Muscle layer of duodenum (tissue), 2 donors: ENCODE measurements at regions not wholly inside any gene's neighbourhood (a gene's known extent, or its start where the extent isn't known, plus 50 kb on each side); places are given as distances from the start of the nearest gene placed in this dataset.
A peak's percentile ranks its signal among the peaks of the same experiment; 100 is the strongest.

Experiments used
- H3K27ac ChIP-seq: one replicate; pipeline ENCODE4 v1.7.0; 2013; ENCODE audit warnings: mild to moderate bottlenecking, low read length
- H3K27me3 ChIP-seq: one replicate; pipeline ENCODE4 v1.7.0; 2013; ENCODE audit warnings: low read depth, mild to moderate bottlenecking, control low read depth, low read length
- H3K36me3 ChIP-seq, 2 donors: one replicate each; pipeline ENCODE4 v1.7.0; 2013; ENCODE audit warnings: low read length in 2 of 2, control low read depth in 1 of 2, mild to moderate bottlenecking in 1 of 2; ENCODE audit not compliant: insufficient read depth in 2 of 2, control insufficient read depth in 1 of 2
- H3K4me1 ChIP-seq, 2 donors: one replicate each; pipeline ENCODE4 v1.7.0; 2013; ENCODE audit warnings: low read length in 2 of 2, mild to moderate bottlenecking in 2 of 2, control low read depth in 1 of 2, moderate library complexity in 1 of 2; ENCODE audit not compliant: insufficient read depth in 2 of 2, control insufficient read depth in 1 of 2
- H3K4me3 ChIP-seq, 2 donors: one replicate each; pipeline ENCODE4 v1.7.0; 2013; ENCODE audit warnings: low read length in 2 of 2, low read depth in 1 of 2, mild to moderate bottlenecking in 1 of 2
- H3K9me3 ChIP-seq, 2 donors: one replicate each; pipeline ENCODE4 v1.7.0; 2013; ENCODE audit warnings: low read length in 2 of 2, control low read depth in 1 of 2, mild to moderate bottlenecking in 1 of 2; ENCODE audit not compliant: control insufficient read depth in 1 of 2
- donor health status: healthy.

GRCh38 chr11:43545610-43546009 is 134.9 kb upstream of the HSD17B12 start:
- Histone ChIP-seq H3K9me3 (no peaks in the 10 kb centered on the region), H3K36me3 (no peaks in the 10 kb centered on the region), H3K4me1 (no peaks in the 10 kb centered on the region), H3K4me3 (no peak overlapping the region), H3K27ac (no peak overlapping the region), H3K27me3 (peaks cover 5% of the 10 kb centered on the region)

GRCh38 chr11:43546561-43547429 is 133.7 kb upstream of the HSD17B12 start:
- Histone ChIP-seq H3K4me3 (peak overlapping the region in 1 of 2 donors; percentile 12), H3K4me1 (no peaks in the 10 kb centered on the region), H3K9me3 (no peaks in the 10 kb centered on the region), H3K27ac (no peak overlapping the region), H3K36me3 (no peaks in the 10 kb centered on the region), H3K27me3 (peaks cover 5% of the 10 kb centered on the region)

- H3K27me3 ChIP-seq: peaks cover 5% of the 10 kb centered on the region
- H3K36me3 ChIP-seq: no peaks in the 10 kb centered on the region
- no peak overlapping the region for H3K27ac ChIP-seq
- H3K4me1 ChIP-seq: no peaks in the 10 kb centered on the region
- no peaks in the 10 kb centered on the region for H3K9me3 ChIP-seq
- H3K4me3 ChIP-seq: peak overlapping the region in 1 of 2 donors; percentile 12
Observed at GRCh38 chr11:43547430-43547831, 133.1 kb upstream of the HSD17B12 start.

GRCh38 chr11:43547889-43548381 is 132.6 kb upstream of the HSD17B12 start:
- H3K4me3 ChIP-seq: peak overlapping the region in 1 of 2 donors; percentile 12
- H3K27ac ChIP-seq: no peak overlapping the region
- H3K4me1 ChIP-seq: no peaks in the 10 kb centered on the region
- peaks cover 5% of the 10 kb centered on the region for H3K27me3 ChIP-seq
- H3K9me3 ChIP-seq: no peaks in the 10 kb centered on the region
- no peaks in the 10 kb centered on the region for H3K36me3 ChIP-seq

- no peaks in the 10 kb centered on the region for H3K4me1 ChIP-seq
- no peak overlapping the region for H3K27ac ChIP-seq
- H3K4me3 ChIP-seq: no peak overlapping the region
- no peaks in the 10 kb centered on the region for H3K36me3 ChIP-seq
- H3K9me3 ChIP-seq: no peaks in the 10 kb centered on the region
- H3K27me3 ChIP-seq: peaks cover 9% of the 10 kb centered on the region
Observed at GRCh38 chr11:43548916-43549315, 131.6 kb upstream of the HSD17B12 start.

GRCh38 chr11:43549624-43550023 is 130.9 kb upstream of the HSD17B12 start:
- H3K27ac ChIP-seq: no peak overlapping the region
- H3K27me3 ChIP-seq: peaks cover 9% of the 10 kb centered on the region
- no peak overlapping the region for H3K4me3 ChIP-seq

GRCh38 chr11:43550714-43551113 is 129.8 kb upstream of the HSD17B12 start:
- Histone ChIP-seq H3K4me1 (peaks cover 0 to 10% of the 10 kb centered on the region in 2 donors), H3K27me3 (peaks cover 9% of the 10 kb centered on the region), H3K27ac (no peak overlapping the region), H3K36me3 (no peaks in the 10 kb centered on the region), H3K4me3 (no peak overlapping the region), H3K9me3 (no peaks in the 10 kb centered on the region)

More at GRCh38 chr11:43549624-43550023, 130.9 kb upstream of the HSD17B12 start:
- H3K4me1 ChIP-seq: no peaks in the 10 kb centered on the region
- no peaks in the 10 kb centered on the region for H3K36me3 ChIP-seq
- H3K9me3 ChIP-seq: no peaks in the 10 kb centered on the region

- Histone ChIP-seq H3K27me3 (peaks cover 21% of the 10 kb centered on the region), H3K4me1 (peaks cover 0 to 30% of the 10 kb centered on the region in 2 donors), H3K27ac (no peak overlapping the region), H3K9me3 (no peaks in the 10 kb centered on the region), H3K4me3 (no peak overlapping the region), H3K36me3 (no peaks in the 10 kb centered on the region)
Observed at GRCh38 chr11:43554148-43554473, 126.4 kb upstream of the HSD17B12 start.

GRCh38 chr11:43555186-43555585 is 125.4 kb upstream of the HSD17B12 start:
- Histone ChIP-seq H3K27ac (no peak overlapping the region), H3K4me3 (no peak overlapping the region), H3K9me3 (no peaks in the 10 kb centered on the region), H3K4me1 (peaks cover 0 to 30% of the 10 kb centered on the region in 2 donors), H3K36me3 (no peaks in the 10 kb centered on the region), H3K27me3 (peaks cover 27% of the 10 kb centered on the region)

- peaks cover 0 to 30% of the 10 kb centered on the region in 2 donors for H3K4me1 ChIP-seq
- peak overlapping the region; percentile 22 to 32 for H3K4me3 ChIP-seq
- no peaks in the 10 kb centered on the region for H3K36me3 ChIP-seq
- H3K27me3 ChIP-seq: peaks cover 27% of the 10 kb centered on the region
- H3K27ac ChIP-seq: no peak overlapping the region
- H3K9me3 ChIP-seq: no peaks in the 10 kb centered on the region
Observed at GRCh38 chr11:43555816-43556611, 124.5 kb upstream of the HSD17B12 start.

- H3K4me3 ChIP-seq: peak overlapping the region; percentile 17 to 21
Observed at GRCh38 chr11:43556612-43557375, 123.7 kb upstream of the HSD17B12 start.

More at GRCh38 chr11:43556612-43557375, 123.7 kb upstream of the HSD17B12 start:
- no peaks in the 10 kb centered on the region for H3K36me3 ChIP-seq
- H3K27ac ChIP-seq: no peak overlapping the region
- H3K4me1 ChIP-seq: peaks cover 0 to 30% of the 10 kb centered on the region in 2 donors
- H3K27me3 ChIP-seq: peaks cover 27% of the 10 kb centered on the region
- no peaks in the 10 kb centered on the region for H3K9me3 ChIP-seq
